Liver (tissue), 7 donors: ENCODE measurements at regions not wholly inside any gene's neighbourhood (a gene's known extent, or its start where the extent isn't known, plus 50 kb on each side); places are given as distances from the start of the nearest gene placed in this dataset.
A peak's percentile ranks its signal among the peaks of the same experiment; 100 is the strongest.

Source experiments
- DNase-seq: peaks from one replicate; pipeline ENCODE4 v3.0.0-alpha.2; 2017; ENCODE audit warnings: low spot score
- H3K27ac ChIP-seq, 2 donors: one replicate each; pipeline ENCODE4 v1.7.0; 2013; ENCODE audit warnings: inconsistent platforms in 2 of 2, low read length in 2 of 2, control low read depth in 1 of 2, low read depth in 1 of 2, mild to moderate bottlenecking in 1 of 2
- H3K27me3 ChIP-seq, 4 donors: one replicate each; pipeline versions ENCODE4 v1.6.1 to v1.7.0; 2013; ENCODE audit warnings: low read length in 3 of 4, inconsistent platforms in 1 of 4, mild to moderate bottlenecking in 1 of 4, moderate library complexity in 1 of 4; ENCODE audit not compliant: control insufficient read depth in 4 of 4, insufficient read depth in 4 of 4
- H3K36me3 ChIP-seq, 4 donors: one replicate each; pipeline versions ENCODE4 v1.6.1 to v1.7.0; 2013; ENCODE audit warnings: low read length in 3 of 4, mild to moderate bottlenecking in 3 of 4, low read depth in 1 of 4, moderate library complexity in 1 of 4; ENCODE audit not compliant: control insufficient read depth in 4 of 4, insufficient read depth in 3 of 4
- H3K4me1 ChIP-seq, 4 donors: one replicate each; pipeline versions ENCODE4 v1.6.1 to v1.7.0; 2013; ENCODE audit warnings: low read length in 3 of 4, mild to moderate bottlenecking in 3 of 4, moderate library complexity in 1 of 4; ENCODE audit not compliant: control insufficient read depth in 4 of 4, insufficient read depth in 4 of 4
- H3K4me3 ChIP-seq, 3 donors: one replicate each; pipeline versions ENCODE4 v1.6.1 to v1.7.0; 2013; ENCODE audit warnings: low read length in 3 of 3, control low read depth in 1 of 3, low read depth in 1 of 3, mild to moderate bottlenecking in 1 of 3
- H3K9ac ChIP-seq, 2 donors: one replicate each; pipeline ENCODE4 v1.7.0; 2013; ENCODE audit warnings: low read length in 2 of 2, mild to moderate bottlenecking in 2 of 2, moderate library complexity in 2 of 2, control low read depth in 1 of 2, low read depth in 1 of 2
- H3K9me3 ChIP-seq, 4 donors: one replicate each; pipeline versions ENCODE4 v1.6.1 to v1.7.0; 2013; ENCODE audit warnings: low read length in 3 of 4; ENCODE audit not compliant: control insufficient read depth in 4 of 4
- FOXA1 ChIP-seq: IDR thresholded peaks from 2 replicates; pipeline ENCODE4 v1.6.1; 2016; ENCODE audit warnings: antibody characterized with exemption
- FOXA2 ChIP-seq: IDR thresholded peaks from 2 replicates; pipeline ENCODE4 v1.6.1; 2016; ENCODE audit warnings: antibody characterized with exemption
- HNF4A ChIP-seq, 2 donors: conservative IDR thresholded peaks; 2 replicates each; pipeline ENCODE4 v1.6.1; 2016; ENCODE audit warnings: antibody characterized with exemption in 2 of 2, mild to moderate bottlenecking in 2 of 2
- JUND ChIP-seq, 2 donors: IDR thresholded peaks; 2 replicates each; pipeline ENCODE4 v1.6.1; 2016; ENCODE audit warnings: antibody characterized with exemption in 2 of 2
- RAD21 ChIP-seq, 2 donors: IDR thresholded peaks; 2 replicates each; pipeline ENCODE4 v1.6.1; 2016; ENCODE audit warnings: antibody characterized with exemption in 2 of 2, mild to moderate bottlenecking in 2 of 2
- SP1 ChIP-seq: IDR thresholded peaks from 2 replicates; pipeline ENCODE4 v1.6.1; 2018; ENCODE audit warnings: antibody characterized with exemption, mild to moderate bottlenecking
- TAF1 ChIP-seq: conservative IDR thresholded peaks from 2 replicates; pipeline ENCODE4 v1.6.1; 2016; ENCODE audit warnings: antibody characterized with exemption, mild to moderate bottlenecking
- YY1 ChIP-seq: IDR thresholded peaks from 2 replicates; pipeline ENCODE4 v1.6.1; 2016; ENCODE audit warnings: antibody characterized with exemption, mild to moderate bottlenecking
- WGBS: extraction: QIAGEN DNeasy Blood & Tissue Kit; methylation state at CpG from one replicate; pipeline ENCODE4 v1.1.7; 2013; 5-methylcytosine and 5-hydroxymethylcytosine counted together
- TF ChIP-seq, protein P1 (sequence below): IDR thresholded peaks from 2 replicates; pipeline ENCODE4 v1.6.1; 2016; ENCODE audit warnings: antibody characterized with exemption
- TF ChIP-seq, protein P2 (sequence below): IDR thresholded peaks from 2 replicates; pipeline ENCODE4 v1.6.1; 2016; ENCODE audit warnings: antibody characterized with exemption
- TF ChIP-seq, protein P3 (sequence below): IDR thresholded peaks from 2 replicates; pipeline ENCODE4 v1.6.1; 2016; ENCODE audit warnings: antibody characterized with exemption, mild to moderate bottlenecking
- TF ChIP-seq, protein P4 (sequence below): IDR thresholded peaks from 2 replicates; pipeline ENCODE4 v1.6.1; 2016; ENCODE audit warnings: antibody characterized with exemption
- donor health status: healthy.
- donor health status: healthy.
- donor health status: healthy.
- donor health status: healthy.

DNA sequence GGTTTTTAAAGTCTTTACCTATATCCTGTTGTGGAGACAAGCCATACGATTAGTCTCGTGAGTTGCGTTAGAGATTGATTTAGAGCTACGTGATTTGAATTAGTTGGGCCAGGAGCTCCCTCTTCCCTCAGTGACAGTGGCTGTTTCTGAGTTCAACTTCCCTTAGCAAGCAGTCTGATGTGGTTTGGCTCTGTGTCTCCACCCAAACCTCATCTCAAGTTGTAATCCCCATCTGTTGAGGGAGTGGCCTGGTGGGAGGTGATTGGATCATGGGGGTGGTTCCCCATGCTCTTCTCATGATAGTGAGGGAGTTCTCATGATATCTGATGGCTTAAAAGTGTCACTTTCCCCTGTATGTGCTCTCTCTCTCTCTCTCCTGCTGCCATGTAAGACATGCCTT lies 192.9 kb upstream of the PTGFR start (continued):
- TF ChIP-seq, protein P1, sequence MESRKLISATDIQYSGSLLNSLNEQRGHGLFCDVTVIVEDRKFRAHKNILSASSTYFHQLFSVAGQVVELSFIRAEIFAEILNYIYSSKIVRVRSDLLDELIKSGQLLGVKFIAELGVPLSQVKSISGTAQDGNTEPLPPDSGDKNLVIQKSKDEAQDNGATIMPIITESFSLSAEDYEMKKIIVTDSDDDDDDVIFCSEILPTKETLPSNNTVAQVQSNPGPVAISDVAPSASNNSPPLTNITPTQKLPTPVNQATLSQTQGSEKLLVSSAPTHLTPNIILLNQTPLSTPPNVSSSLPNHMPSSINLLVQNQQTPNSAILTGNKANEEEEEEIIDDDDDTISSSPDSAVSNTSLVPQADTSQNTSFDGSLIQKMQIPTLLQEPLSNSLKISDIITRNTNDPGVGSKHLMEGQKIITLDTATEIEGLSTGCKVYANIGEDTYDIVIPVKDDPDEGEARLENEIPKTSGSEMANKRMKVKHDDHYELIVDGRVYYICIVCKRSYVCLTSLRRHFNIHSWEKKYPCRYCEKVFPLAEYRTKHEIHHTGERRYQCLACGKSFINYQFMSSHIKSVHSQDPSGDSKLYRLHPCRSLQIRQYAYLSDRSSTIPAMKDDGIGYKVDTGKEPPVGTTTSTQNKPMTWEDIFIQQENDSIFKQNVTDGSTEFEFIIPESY, result no peak
- no peak for TF ChIP-seq JUND (IDR thresholded peaks at IDR 0.05)
- TF ChIP-seq YY1, result no peak
- no peak for TF ChIP-seq SP1
- no peak for TF ChIP-seq HNF4A (conservative IDR thresholded peaks at IDR 0.05)
- TF ChIP-seq, protein P2, sequence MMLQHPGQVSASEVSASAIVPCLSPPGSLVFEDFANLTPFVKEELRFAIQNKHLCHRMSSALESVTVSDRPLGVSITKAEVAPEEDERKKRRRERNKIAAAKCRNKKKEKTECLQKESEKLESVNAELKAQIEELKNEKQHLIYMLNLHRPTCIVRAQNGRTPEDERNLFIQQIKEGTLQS, result no peak
- no peak for TF ChIP-seq FOXA1
- no peak for TF ChIP-seq RAD21 (IDR thresholded peaks at IDR 0.05)

DNA sequence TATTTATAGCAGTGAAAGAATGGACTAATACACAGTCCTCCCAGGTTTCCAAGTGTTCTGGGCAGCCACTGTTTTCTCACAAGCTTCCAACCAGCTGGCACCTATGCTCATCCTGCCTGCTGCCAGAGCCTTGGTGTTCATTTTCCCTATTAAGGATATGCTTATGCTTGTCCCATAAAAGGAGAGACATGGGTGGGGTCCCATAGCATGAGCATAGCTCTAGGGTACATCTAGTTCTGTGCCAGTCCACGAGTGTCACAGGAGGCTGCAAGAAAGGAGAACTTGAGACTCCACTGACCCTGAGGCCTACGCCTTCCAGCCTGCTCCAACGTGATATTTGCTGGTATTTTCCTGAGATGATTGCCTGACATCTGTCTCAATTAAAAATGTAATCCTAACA lies 192.4 kb upstream of the PTGFR start:
- H3K9ac ChIP-seq, result no peak overlapping the region
- 87% methylated on average over 3 of the region's 3 CpGs for WGBS
- TF ChIP-seq RAD21 (IDR thresholded peaks at IDR 0.05) (no peak), TAF1 (no peak), SP1 (no peak), YY1 (no peak), FOXA2 (no peak), JUND (IDR thresholded peaks at IDR 0.05) (no peak)
- TF ChIP-seq, protein P3, sequence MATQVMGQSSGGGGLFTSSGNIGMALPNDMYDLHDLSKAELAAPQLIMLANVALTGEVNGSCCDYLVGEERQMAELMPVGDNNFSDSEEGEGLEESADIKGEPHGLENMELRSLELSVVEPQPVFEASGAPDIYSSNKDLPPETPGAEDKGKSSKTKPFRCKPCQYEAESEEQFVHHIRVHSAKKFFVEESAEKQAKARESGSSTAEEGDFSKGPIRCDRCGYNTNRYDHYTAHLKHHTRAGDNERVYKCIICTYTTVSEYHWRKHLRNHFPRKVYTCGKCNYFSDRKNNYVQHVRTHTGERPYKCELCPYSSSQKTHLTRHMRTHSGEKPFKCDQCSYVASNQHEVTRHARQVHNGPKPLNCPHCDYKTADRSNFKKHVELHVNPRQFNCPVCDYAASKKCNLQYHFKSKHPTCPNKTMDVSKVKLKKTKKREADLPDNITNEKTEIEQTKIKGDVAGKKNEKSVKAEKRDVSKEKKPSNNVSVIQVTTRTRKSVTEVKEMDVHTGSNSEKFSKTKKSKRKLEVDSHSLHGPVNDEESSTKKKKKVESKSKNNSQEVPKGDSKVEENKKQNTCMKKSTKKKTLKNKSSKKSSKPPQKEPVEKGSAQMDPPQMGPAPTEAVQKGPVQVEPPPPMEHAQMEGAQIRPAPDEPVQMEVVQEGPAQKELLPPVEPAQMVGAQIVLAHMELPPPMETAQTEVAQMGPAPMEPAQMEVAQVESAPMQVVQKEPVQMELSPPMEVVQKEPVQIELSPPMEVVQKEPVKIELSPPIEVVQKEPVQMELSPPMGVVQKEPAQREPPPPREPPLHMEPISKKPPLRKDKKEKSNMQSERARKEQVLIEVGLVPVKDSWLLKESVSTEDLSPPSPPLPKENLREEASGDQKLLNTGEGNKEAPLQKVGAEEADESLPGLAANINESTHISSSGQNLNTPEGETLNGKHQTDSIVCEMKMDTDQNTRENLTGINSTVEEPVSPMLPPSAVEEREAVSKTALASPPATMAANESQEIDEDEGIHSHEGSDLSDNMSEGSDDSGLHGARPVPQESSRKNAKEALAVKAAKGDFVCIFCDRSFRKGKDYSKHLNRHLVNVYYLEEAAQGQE, result no peak
- TF ChIP-seq, protein P2, result no peak
- TF ChIP-seq, protein P4, sequence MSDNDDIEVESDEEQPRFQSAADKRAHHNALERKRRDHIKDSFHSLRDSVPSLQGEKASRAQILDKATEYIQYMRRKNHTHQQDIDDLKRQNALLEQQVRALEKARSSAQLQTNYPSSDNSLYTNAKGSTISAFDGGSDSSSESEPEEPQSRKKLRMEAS, result no peak
- TF ChIP-seq, protein P1, result no peak
- no peaks in the 10 kb centered on the region for H3K36me3 ChIP-seq
- H3K27me3 ChIP-seq, result no peaks in the 10 kb centered on the region
- H3K4me1 ChIP-seq, result no peaks in the 10 kb centered on the region
- no peak overlapping the region for H3K27ac ChIP-seq
- H3K4me3 ChIP-seq, result no peak overlapping the region
- no peak for DNase-seq
- H3K9me3 ChIP-seq, result no peaks in the 10 kb centered on the region

DNA sequence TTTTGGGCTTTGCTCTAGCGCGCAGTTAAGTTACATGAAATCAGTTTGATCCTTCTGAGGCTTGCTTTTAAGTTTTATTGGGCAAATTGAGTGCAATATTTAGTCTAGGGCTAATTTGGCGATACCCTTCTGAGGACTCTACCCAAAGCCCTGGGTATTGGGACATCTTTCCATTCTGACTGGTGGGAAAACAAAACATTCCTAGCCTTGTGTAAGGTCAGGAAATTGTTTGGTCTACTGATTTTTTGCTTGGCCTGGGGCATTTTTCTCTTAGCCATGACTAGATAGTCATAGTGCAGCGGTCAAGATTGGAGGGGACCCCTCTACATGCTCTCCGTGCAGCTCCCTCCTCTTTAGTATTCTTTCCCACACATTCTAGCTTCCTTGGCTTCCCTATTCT lies 189.6 kb upstream of the PTGFR start:
- Histone ChIP-seq H3K4me3 (no peak overlapping the region), H3K27ac (no peak overlapping the region), H3K36me3 (no peaks in the 10 kb centered on the region), H3K9ac (no peak overlapping the region), H3K27me3 (no peaks in the 10 kb centered on the region), H3K9me3 (no peaks in the 10 kb centered on the region), H3K4me1 (peaks cover 0 to 3% (median 0%) of the 10 kb centered on the region in 4 donors)
- no peak for TF ChIP-seq FOXA1
- TF ChIP-seq YY1, result no peak
- TF ChIP-seq RAD21 (IDR thresholded peaks at IDR 0.05), result no peak
- peak in 1 of 2 donors; percentile 8 for TF ChIP-seq HNF4A (conservative IDR thresholded peaks at IDR 0.05)
- DNase-seq, result no peak
- 91% methylated on average over 5 of the region's 5 CpGs for whole genome bisulfite sequencing
